ENCODE measurements at regions not wholly inside any gene's neighbourhood (a gene's known extent, or its start where the extent isn't known, plus 50 kb on each side); places are given as distances from the start of the nearest gene placed in this dataset.

DNA sequence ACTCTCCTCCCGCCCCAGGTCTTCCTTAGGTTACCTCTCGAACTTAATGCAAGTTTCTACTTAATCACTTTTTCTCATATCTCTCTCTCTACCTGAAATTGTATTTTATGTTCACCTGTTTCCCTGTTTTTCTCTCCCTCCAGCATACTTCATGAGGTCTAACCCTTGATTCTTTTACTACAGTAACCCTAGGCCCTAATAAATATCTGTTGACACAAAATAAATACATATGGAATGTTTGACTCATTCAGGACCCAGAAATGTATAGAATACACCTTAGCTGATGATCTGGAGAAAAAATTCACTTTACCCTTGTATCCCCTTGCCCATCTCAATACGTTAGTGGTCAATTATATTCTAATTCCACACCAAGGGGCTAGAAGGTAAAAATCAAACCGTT is 250.9 kb upstream of the PTGER4 start:
- no peak for TF ChIP-seq POLR2A (IDR thresholded peaks at IDR 0.05; ENCODE audit: low read depth, low read length)
- no peak for TF ChIP-seq POLR2AphosphoS5 (IDR thresholded peaks at IDR 0.05; ENCODE audit: low read depth, low read length)
- TF ChIP-seq PAX5 (IDR thresholded peaks at IDR 0.05; ENCODE audit: insufficient read depth, low read length, severe bottlenecking): no peak
- no peak for TF ChIP-seq TAF1 (IDR thresholded peaks at IDR 0.05; ENCODE audit: low read depth, low read length)
- no peak for TF ChIP-seq POU2F2 (IDR thresholded peaks at IDR 0.05; ENCODE audit: low read depth, low read length)
- no peak for TF ChIP-seq SPI1 (IDR thresholded peaks at IDR 0.05; ENCODE audit: low read depth, low read length)

Data from GM12891 (cell line).